ENCODE measurements at regions not wholly inside any gene's neighbourhood (a gene's known extent, or its start where the extent isn't known, plus 50 kb on each side); places are given as distances from the start of the nearest gene placed in this dataset.

DNA sequence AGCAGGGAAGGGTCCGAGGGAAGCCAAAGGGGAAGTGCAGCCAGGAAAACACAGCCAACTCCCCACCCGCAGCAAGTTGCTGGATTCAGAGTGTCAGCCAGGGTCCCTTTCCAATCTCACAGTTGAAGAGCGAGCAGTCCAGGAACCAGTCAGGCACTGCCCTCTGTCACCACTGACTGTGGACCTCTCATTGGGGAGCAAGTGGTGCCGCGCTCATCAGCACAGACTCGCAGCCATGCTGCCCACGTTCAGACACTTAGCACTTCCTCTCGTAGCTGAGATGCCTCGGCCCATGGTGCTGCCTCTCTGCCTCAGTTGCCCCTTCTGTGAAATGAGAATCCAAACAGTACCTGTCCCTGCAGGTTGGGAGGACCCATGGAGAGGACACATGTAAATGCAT, 123.6 kb upstream of the CHST15 start:
- no peaks in the 10 kb centered on the region for H3K4me1 ChIP-seq (ENCODE audit: insufficient read depth, low read length)
- no peak overlapping the region for H3K56ac ChIP-seq (ENCODE audit: insufficient read length, low read depth, low read length)
- H3K27me3 Mint-ChIP-seq (ENCODE audit: low read depth), result peaks cover 4% of the 10 kb centered on the region; the same call in 1 of the 2 replicates
- no peaks in the 10 kb centered on the region for H3K79me2 ChIP-seq (ENCODE audit: insufficient read depth, low read length)
- no peak for DNase-seq
- H3T11ph ChIP-seq (ENCODE audit: low read length), result no peak overlapping the region
- no peaks in the 10 kb centered on the region for H4K20me1 ChIP-seq (ENCODE audit: control insufficient read depth, insufficient read depth, insufficient read length)
- H3K23me2 ChIP-seq (ENCODE audit: insufficient read length, low read depth, low read length, poor library complexity, severe bottlenecking), result no peaks in the 10 kb centered on the region
- H2BK20ac ChIP-seq (ENCODE audit: low read depth, low read length, poor library complexity, severe bottlenecking), result no peak overlapping the region
- WGBS (ENCODE audit: extremely low coverage, insufficient read length, low lambda C conversion rate), result no CpG with 5 or more reads among the region's 9 CpGs
- no peak overlapping the region for H2AK5ac ChIP-seq (ENCODE audit: insufficient read length, low read length)
- H3K36me3 Mint-ChIP-seq (ENCODE audit: insufficient read depth in 1 of 3, low read depth in 3 of 3), result peaks cover 0 to 2% (median 0%) of the 10 kb centered on the region in 3 experiments; a peak in 1 of 7 replicates
- no peaks in the 10 kb centered on the region for H3K27me3 ChIP-seq (ENCODE audit: insufficient read depth, low read length)
- H3K23ac ChIP-seq (ENCODE audit: insufficient read length, low read depth, low read length), result no peak overlapping the region
- H3K27ac Mint-ChIP-seq, result no peak overlapping the region
- no peak overlapping the region for H3K4me2 ChIP-seq (ENCODE audit: insufficient read depth, insufficient read length, low read length)
- H2BK15ac ChIP-seq (ENCODE audit: low read depth, low read length), result no peak overlapping the region
- no peaks in the 10 kb centered on the region for H3K79me1 ChIP-seq (ENCODE audit: insufficient read depth, low read depth, low read length, poor library complexity, severe bottlenecking)
- H4K5ac ChIP-seq (ENCODE audit: insufficient read length, low read depth, low read length), result no peak overlapping the region
- H2AFZ ChIP-seq (ENCODE audit: low read length), result no peak overlapping the region
- no peaks in the 10 kb centered on the region for H3K9me3 ChIP-seq (ENCODE audit: control insufficient read depth, low read depth, low read length)
- no peak overlapping the region for H2BK5ac ChIP-seq (ENCODE audit: insufficient read length, low read length)
- TF ChIP-seq CTCF (conservative IDR thresholded peaks at IDR 0.05), result no peak
- no peaks in the 10 kb centered on the region for H3K9me3 Mint-ChIP-seq
- no peak overlapping the region for H4K8ac ChIP-seq (replicated peaks; ENCODE audit: insufficient read length, low read depth, low read length)
- H2BK120ac ChIP-seq (ENCODE audit: low read depth, low read length, poor library complexity, severe bottlenecking), result no peak overlapping the region
- peaks cover 4 to 8% of the 10 kb centered on the region in 2 experiments for H3K4me1 Mint-ChIP-seq
- no peak overlapping the region for H4K91ac ChIP-seq (ENCODE audit: insufficient read length, low read depth, low read length)
- H3K4me3 Mint-ChIP-seq, result no peak overlapping the region
- no peak overlapping the region for H3K27ac ChIP-seq (ENCODE audit: insufficient read length, low read depth, low read length)
- H2BK12ac ChIP-seq (ENCODE audit: insufficient read length, low read depth, low read length), result no peak overlapping the region
- H3K18ac ChIP-seq (ENCODE audit: insufficient read length, low read depth, low read length), result no peak overlapping the region
- H3K4ac ChIP-seq (ENCODE audit: low read depth, low read length), result no peak overlapping the region
- H3K9ac ChIP-seq (ENCODE audit: extremely low read depth, insufficient read length, low read length), result no peak overlapping the region
- H3K14ac ChIP-seq (ENCODE audit: insufficient read depth, low read length), result no peak overlapping the region
